ENCODE measurements at regions not wholly inside any gene's neighbourhood (a gene's known extent, or its start where the extent isn't known, plus 50 kb on each side); places are given as distances from the start of the nearest gene placed in this dataset.

DNA sequence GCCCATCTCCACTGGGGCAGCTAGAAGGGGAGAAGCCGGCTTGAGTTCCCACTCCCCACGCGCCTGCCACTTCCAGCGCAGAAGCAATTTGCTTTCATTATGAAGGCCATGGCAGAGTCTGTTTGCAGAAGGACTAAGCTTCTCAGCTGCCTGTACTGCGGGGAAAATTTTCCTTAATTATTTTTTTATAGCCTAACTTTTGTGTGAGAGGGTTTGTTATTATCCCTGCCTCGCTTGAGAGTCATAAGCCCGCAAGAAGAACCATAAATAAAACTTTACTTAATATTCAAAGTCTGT is 56.0 kb upstream of the DLK1 start:
- intact Hi-C loops (cut with micrococcal nuclease), result no loop called here
- DNase-seq (no peak), ATAC-seq (no peak)
- Histone ChIP-seq H3K9me3 (ENCODE audit: low read length) (no peaks in the 10 kb centered on the region), H2AFZ (ENCODE audit: low read length) (no peak overlapping the region), H3K4me2 (ENCODE audit: low read length) (no peak overlapping the region), H3K27ac (ENCODE audit: low read length) (no peak overlapping the region), H3K4me1 (ENCODE audit: insufficient read depth, low read length) (peaks cover 18% of the 10 kb centered on the region), H3K9me2 (replicated peaks; ENCODE audit: low read length) (no peaks in the 10 kb centered on the region), H3K79me2 (ENCODE audit: low read length) (no peaks in the 10 kb centered on the region), H4K20me1 (ENCODE audit: low read length) (no peaks in the 10 kb centered on the region), H3K9ac (ENCODE audit: low read length) (no peak overlapping the region), H3K36me3 (ENCODE audit: low read depth, low read length) (no peaks in the 10 kb centered on the region), H3K4me3 (ENCODE audit: low read length) (no peak overlapping the region), H3K27me3 (ENCODE audit: low read length) (no peaks in the 10 kb centered on the region), H3F3A (ENCODE audit: low read length, unreplicated experiment) (no peaks in the 10 kb centered on the region)
- CTCF ChIA-PET, result no interaction called here
- TF ChIP-seq, protein P1, sequence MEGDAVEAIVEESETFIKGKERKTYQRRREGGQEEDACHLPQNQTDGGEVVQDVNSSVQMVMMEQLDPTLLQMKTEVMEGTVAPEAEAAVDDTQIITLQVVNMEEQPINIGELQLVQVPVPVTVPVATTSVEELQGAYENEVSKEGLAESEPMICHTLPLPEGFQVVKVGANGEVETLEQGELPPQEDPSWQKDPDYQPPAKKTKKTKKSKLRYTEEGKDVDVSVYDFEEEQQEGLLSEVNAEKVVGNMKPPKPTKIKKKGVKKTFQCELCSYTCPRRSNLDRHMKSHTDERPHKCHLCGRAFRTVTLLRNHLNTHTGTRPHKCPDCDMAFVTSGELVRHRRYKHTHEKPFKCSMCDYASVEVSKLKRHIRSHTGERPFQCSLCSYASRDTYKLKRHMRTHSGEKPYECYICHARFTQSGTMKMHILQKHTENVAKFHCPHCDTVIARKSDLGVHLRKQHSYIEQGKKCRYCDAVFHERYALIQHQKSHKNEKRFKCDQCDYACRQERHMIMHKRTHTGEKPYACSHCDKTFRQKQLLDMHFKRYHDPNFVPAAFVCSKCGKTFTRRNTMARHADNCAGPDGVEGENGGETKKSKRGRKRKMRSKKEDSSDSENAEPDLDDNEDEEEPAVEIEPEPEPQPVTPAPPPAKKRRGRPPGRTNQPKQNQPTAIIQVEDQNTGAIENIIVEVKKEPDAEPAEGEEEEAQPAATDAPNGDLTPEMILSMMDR (conservative IDR thresholded peaks at IDR 0.05; ENCODE audit: low read depth, low read length), result no peak
- TF ChIP-seq EZH2 (IDR thresholded peaks at IDR 0.05; ENCODE audit: low read length, unreplicated experiment), result no peak
- no peak for TF ChIP-seq EZH2phosphoT487 (IDR thresholded peaks at IDR 0.05; ENCODE audit: borderline replicate concordance, low read length)
- POLR2A ChIA-PET (ENCODE audit: unreplicated experiment), result no interaction called here
- BruUV-seq (replicated peaks), result no TSS peak

DNA sequence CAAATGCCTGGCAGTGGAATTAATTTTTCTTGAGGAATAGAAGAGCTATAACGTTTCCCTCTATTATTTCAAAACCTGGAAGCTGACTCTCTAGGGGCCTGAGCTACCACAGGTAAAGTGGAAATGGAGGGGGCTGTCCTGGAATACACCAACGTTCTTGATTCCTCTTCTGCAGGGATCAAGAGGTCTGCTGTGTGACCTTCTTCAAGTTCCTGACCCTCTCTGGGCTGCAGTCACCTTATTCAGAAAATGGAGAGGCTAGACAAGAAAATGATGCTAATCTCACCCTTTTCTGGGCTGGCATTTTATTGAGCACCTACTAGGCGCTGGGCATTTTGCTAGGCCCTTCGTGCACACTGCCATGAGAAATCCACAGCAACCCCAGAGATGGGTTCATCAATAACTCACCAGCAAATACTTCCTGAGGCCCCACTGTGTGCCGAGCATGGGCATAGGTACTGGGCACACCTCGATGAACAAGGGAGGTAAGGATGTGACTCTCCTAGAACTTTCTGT is 55.2 kb upstream of the DLK1 start:
- intact Hi-C loops (cut with micrococcal nuclease), result no loop called here
- ChIA-PET CTCF (no interaction called here), POLR2A (ENCODE audit: unreplicated experiment) (no interaction called here)
- Histone ChIP-seq H3K27me3 (ENCODE audit: low read length) (no peaks in the 10 kb centered on the region), H3K36me3 (ENCODE audit: low read depth, low read length) (no peaks in the 10 kb centered on the region), H3K9me2 (replicated peaks; ENCODE audit: low read length) (no peaks in the 10 kb centered on the region), H3K4me2 (ENCODE audit: low read length) (no peak overlapping the region), H3K9ac (ENCODE audit: low read length) (no peak overlapping the region), H2AFZ (ENCODE audit: low read length) (no peak overlapping the region), H3K27ac (ENCODE audit: low read length) (no peak overlapping the region), H3K9me3 (ENCODE audit: low read length) (no peaks in the 10 kb centered on the region), H4K20me1 (ENCODE audit: low read length) (no peaks in the 10 kb centered on the region), H3K4me3 (ENCODE audit: low read length) (no peak overlapping the region), H3K79me2 (ENCODE audit: low read length) (no peaks in the 10 kb centered on the region), H3F3A (ENCODE audit: low read length, unreplicated experiment) (no peaks in the 10 kb centered on the region), H3K4me1 (ENCODE audit: insufficient read depth, low read length) (peaks cover 16% of the 10 kb centered on the region)
- no peak for ATAC-seq
- TF ChIP-seq EZH2phosphoT487 (IDR thresholded peaks at IDR 0.05; ENCODE audit: borderline replicate concordance, low read length) (no peak), EZH2 (IDR thresholded peaks at IDR 0.05; ENCODE audit: low read length, unreplicated experiment) (no peak)
- TF ChIP-seq, protein P1 (conservative IDR thresholded peaks at IDR 0.05; ENCODE audit: low read depth, low read length), result no peak
- no TSS peak for BruUV-seq (replicated peaks)
- no peak for DNase-seq

DNA sequence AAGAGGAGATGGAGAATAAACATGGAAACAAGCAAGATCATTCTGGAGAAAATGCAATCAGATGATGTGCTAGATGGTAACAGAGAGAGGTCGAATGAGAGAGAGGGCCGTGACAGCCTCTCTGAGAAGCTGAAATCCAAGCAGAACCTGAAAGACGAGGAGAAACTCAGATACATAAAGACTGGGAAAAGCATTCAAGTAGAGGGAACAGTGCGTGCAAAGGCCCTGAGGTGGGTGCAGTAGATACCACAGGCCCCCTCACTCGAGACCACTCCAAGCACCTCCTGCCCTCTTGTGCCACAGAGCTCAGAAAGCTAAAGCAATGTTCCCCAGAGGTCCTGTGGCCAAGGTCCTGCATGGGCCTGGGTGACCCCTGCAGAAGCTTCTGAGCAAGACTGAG is 54.8 kb upstream of the DLK1 start:
- no peak overlapping the region for H3K9ac ChIP-seq (ENCODE audit: low read length)
- no peaks in the 10 kb centered on the region for H3F3A ChIP-seq (ENCODE audit: low read length, unreplicated experiment)
- no peak overlapping the region for H3K4me2 ChIP-seq (ENCODE audit: low read length)
- H3K9me2 ChIP-seq (replicated peaks; ENCODE audit: low read length), result no peaks in the 10 kb centered on the region
- no peak for DNase-seq
- H3K4me3 ChIP-seq (ENCODE audit: low read length), result no peak overlapping the region
- H3K9me3 ChIP-seq (ENCODE audit: low read length), result no peaks in the 10 kb centered on the region
- H2AFZ ChIP-seq (ENCODE audit: low read length), result no peak overlapping the region
- no TSS peak for BruUV-seq (replicated peaks)
- ChIA-PET CTCF (no interaction called here), POLR2A (ENCODE audit: unreplicated experiment) (no interaction called here)
- intact Hi-C loops (cut with micrococcal nuclease), result no loop called here
- no peaks in the 10 kb centered on the region for H3K36me3 ChIP-seq (ENCODE audit: low read depth, low read length)
- ATAC-seq, result no peak
- H4K20me1 ChIP-seq (ENCODE audit: low read length), result no peaks in the 10 kb centered on the region
- H3K4me1 ChIP-seq (ENCODE audit: insufficient read depth, low read length), result peaks cover 16% of the 10 kb centered on the region
- H3K27me3 ChIP-seq (ENCODE audit: low read length), result no peaks in the 10 kb centered on the region
- H3K79me2 ChIP-seq (ENCODE audit: low read length), result no peaks in the 10 kb centered on the region
- TF ChIP-seq, protein P1 (conservative IDR thresholded peaks at IDR 0.05; ENCODE audit: low read depth, low read length), result no peak
- TF ChIP-seq EZH2 (IDR thresholded peaks at IDR 0.05; ENCODE audit: low read length, unreplicated experiment) (no peak), EZH2phosphoT487 (IDR thresholded peaks at IDR 0.05; ENCODE audit: borderline replicate concordance, low read length) (no peak)
- H3K27ac ChIP-seq (ENCODE audit: low read length), result no peak overlapping the region
